ENCODE measurements at regions not wholly inside any gene's neighbourhood (a gene's known extent, or its start where the extent isn't known, plus 50 kb on each side); places are given as distances from the start of the nearest gene placed in this dataset.

DNA sequence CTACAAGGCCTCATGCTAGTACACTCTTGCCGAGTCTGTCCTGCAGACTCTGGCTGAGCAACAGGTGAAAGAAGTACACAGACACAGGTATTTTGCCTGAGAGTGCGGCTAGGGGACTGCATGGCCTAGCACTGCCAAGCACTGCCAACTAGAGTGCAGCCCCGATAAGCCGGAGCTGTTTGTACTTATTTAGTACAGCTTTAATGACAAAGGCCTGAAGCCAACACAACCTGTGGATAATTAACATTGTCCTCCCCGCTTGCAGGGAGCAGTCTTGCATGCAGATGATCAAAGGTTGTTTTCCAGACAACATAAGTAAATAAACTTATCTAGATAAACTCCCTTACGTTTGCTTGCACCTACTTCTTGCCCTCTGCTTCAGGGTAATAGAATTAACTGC is 63.7 kb upstream of the MMADHC start (continued):
- TF ChIP-seq TAF1 (IDR thresholded peaks at IDR 0.05; ENCODE audit: borderline replicate concordance, low read depth, low read length) = no peak

DNA sequence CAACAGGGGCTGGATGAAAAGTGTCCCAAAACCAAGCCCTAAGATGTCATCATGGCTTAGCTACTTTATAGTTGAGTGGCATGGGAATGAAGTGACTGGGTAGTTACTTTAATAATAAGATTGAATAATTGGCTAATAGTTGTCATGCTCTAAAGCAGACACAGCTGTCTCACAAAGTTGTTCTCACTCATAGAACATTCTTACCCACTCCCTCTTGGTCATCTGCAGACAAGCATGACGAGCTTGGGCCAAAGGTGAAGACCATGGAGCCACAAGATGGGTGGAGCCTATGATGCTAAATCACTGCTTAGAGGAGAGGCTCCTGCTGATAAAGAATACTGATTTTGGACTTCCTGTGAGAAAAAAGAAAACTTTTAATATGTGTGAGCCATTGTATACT is 62.4 kb upstream of the MMADHC start:
- POLR2A ChIA-PET = no interaction called here
- CTCF ChIA-PET = no interaction called here
- no peaks in the 10 kb centered on the region for H3K9me3 ChIP-seq
- H3K27ac ChIP-seq (ENCODE audit: low read depth in 2 of 2, low read length in 1 of 2) = peak overlapping the region; percentile 82 to 94; a peak in 2 of 4 replicates
- WGBS (ENCODE audit: low lambda C conversion rate) = 100% methylated on average over 1 of the region's 1 CpG
- no peaks in the 10 kb centered on the region for H3K79me2 ChIP-seq (ENCODE audit: insufficient read depth)
- H3K4me1 ChIP-seq (ENCODE audit: control insufficient read depth in 1 of 2, insufficient read depth in 2 of 2, low read depth in 1 of 2, low read length in 1 of 2) = peaks cover 0 to 19% of the 10 kb centered on the region in 2 experiments; a peak in 1 of 4 replicates
- H3K9me2 ChIP-seq = no peaks in the 10 kb centered on the region
- H3K27me3 ChIP-seq (ENCODE audit: insufficient read depth) = no peaks in the 10 kb centered on the region
- H3F3A ChIP-seq (replicated peaks; ENCODE audit: insufficient read depth) = peaks cover 34% of the 10 kb centered on the region
- DNase-seq = no peak
- TF ChIP-seq, protein P1, sequence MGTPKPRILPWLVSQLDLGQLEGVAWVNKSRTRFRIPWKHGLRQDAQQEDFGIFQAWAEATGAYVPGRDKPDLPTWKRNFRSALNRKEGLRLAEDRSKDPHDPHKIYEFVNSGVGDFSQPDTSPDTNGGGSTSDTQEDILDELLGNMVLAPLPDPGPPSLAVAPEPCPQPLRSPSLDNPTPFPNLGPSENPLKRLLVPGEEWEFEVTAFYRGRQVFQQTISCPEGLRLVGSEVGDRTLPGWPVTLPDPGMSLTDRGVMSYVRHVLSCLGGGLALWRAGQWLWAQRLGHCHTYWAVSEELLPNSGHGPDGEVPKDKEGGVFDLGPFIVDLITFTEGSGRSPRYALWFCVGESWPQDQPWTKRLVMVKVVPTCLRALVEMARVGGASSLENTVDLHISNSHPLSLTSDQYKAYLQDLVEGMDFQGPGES (IDR thresholded peaks at IDR 0.05; ENCODE audit: low read depth, low read length) = no peak
- H4K20me1 ChIP-seq (ENCODE audit: insufficient read depth) = no peaks in the 10 kb centered on the region
- H2AFZ ChIP-seq (ENCODE audit: low read depth) = no peak overlapping the region
- no peak overlapping the region for H3K9ac ChIP-seq
- H3K4me3 ChIP-seq (ENCODE audit: low read depth in 2 of 2, low read length in 1 of 2) = no peak overlapping the region
- H3K4me2 ChIP-seq = 0 out of 2 replicates have a peak overlapping the region, but pooled peaks have one; percentile 53
- H3K36me3 ChIP-seq (replicated peaks in 1 of 2; ENCODE audit: control insufficient read depth in 1 of 2, insufficient read depth in 2 of 2, low read length in 1 of 2) = no peaks in the 10 kb centered on the region

DNA sequence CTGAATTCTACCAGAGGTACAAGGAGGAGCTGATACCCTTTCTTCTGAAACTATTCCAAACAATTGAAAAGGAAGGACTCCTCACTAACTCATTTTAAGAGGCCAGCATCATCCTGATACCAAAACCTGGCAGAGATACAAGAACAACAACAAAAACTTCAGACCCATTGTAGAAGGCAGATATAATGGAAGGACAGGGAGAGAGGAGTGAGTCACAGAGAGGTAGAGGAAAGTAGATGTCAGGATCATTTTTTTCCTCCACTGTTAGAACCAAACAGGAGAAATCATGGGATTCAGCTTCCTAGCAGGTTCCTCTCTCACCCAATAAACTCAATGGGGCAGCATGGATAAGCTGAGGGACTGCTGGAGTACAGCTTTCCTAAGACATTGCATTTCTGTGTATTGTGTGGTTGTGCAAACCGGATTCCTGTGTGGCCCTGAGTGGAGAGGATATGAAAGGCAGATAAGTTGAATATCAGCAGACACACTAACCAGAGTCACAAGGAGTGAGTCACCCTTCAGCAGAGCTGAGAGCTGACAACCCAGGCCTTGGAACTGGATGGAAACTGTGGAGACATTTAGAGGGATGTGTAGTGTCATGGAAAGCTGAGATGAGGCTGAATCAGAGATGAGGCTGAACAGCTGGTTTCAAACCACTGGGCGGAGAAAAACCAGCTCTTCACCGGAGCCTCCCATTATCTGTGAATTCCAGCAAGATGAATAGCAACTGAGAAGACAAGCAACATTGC is 60.9 kb upstream of the MMADHC start:
- no peaks in the 10 kb centered on the region for H4K20me1 ChIP-seq (ENCODE audit: insufficient read depth)
- no peaks in the 10 kb centered on the region for H3K9me2 ChIP-seq
- WGBS (ENCODE audit: low lambda C conversion rate) = 2% methylated on average over 3 of the region's 3 CpGs
- DNase-seq = no peak
- peak overlapping the region; percentile 53 for H3K4me2 ChIP-seq
- peak overlapping the region; percentile 62 for H2AFZ ChIP-seq (ENCODE audit: low read depth)
- H3K4me3 ChIP-seq (ENCODE audit: low read depth in 2 of 2, low read length in 1 of 2) = peak overlapping the region in 1 of 2 experiments; percentile 18; a peak in 1 of 4 replicates
- H3K27ac ChIP-seq (ENCODE audit: low read depth in 2 of 2, low read length in 1 of 2) = peak overlapping the region; percentile 83 to 94
- peaks cover 34% of the 10 kb centered on the region for H3F3A ChIP-seq (replicated peaks; ENCODE audit: insufficient read depth)
- no peaks in the 10 kb centered on the region for H3K9me3 ChIP-seq
- CTCF ChIA-PET = interaction anchor here (0.8 kb wide), 1 partner anchor 10 kb away, joined by 4 read pairs; no protein-coding TSS in a partner anchor
- H3K36me3 ChIP-seq (replicated peaks in 1 of 2; ENCODE audit: control insufficient read depth in 1 of 2, insufficient read depth in 2 of 2, low read length in 1 of 2) = no peaks in the 10 kb centered on the region
- H3K27me3 ChIP-seq (ENCODE audit: insufficient read depth) = no peaks in the 10 kb centered on the region
- H3K4me1 ChIP-seq (ENCODE audit: control insufficient read depth in 1 of 2, insufficient read depth in 2 of 2, low read depth in 1 of 2, low read length in 1 of 2) = peaks cover 0 to 19% of the 10 kb centered on the region in 2 experiments; a peak in 1 of 4 replicates
- peak overlapping the region; percentile 47; the same call in 1 of the 2 replicates for H3K9ac ChIP-seq
- POLR2A ChIA-PET = no interaction called here
- H3K79me2 ChIP-seq (ENCODE audit: insufficient read depth) = no peaks in the 10 kb centered on the region
- TF ChIP-seq NRF1 (IDR thresholded peaks at IDR 0.05; ENCODE audit: low read depth, low read length) (no peak), GABPA (IDR thresholded peaks at IDR 0.05; ENCODE audit: low read depth) (no peak; the same call in 1 of the 2 replicates), GATA2 (CRISPR knock-in tag; IDR thresholded peaks at IDR 0.05) (no peak), TEAD4 (IDR thresholded peaks at IDR 0.05; ENCODE audit: borderline replicate concordance, insufficient read depth) (peak; percentile 80), CHD2 (IDR thresholded peaks at IDR 0.05; ENCODE audit: low read length, partially characterized antibody) (no peak), JUND (IDR thresholded peaks at IDR 0.05) (peak; percentile 96), POLR2AphosphoS5 (IDR thresholded peaks at IDR 0.05; ENCODE audit: low read depth, low read length) (peak; percentile 83; the same call in 1 of the 2 replicates), NFIC (IDR thresholded peaks at IDR 0.05; ENCODE audit: borderline replicate concordance) (peak; percentile 77), RFX5 (IDR thresholded peaks at IDR 0.05; ENCODE audit: low read length) (no peak), FOXM1 (IDR thresholded peaks at IDR 0.05; ENCODE audit: low read depth) (peak; percentile 75), TCF12 (IDR thresholded peaks at IDR 0.05) (peak; percentile 96), TAF1 (IDR thresholded peaks at IDR 0.05; ENCODE audit: borderline replicate concordance, low read depth, low read length) (peak; percentile 67; the same call in 1 of the 2 replicates), RCOR1 (IDR thresholded peaks at IDR 0.05; ENCODE audit: low read length) (no peak; the same call in 1 of the 2 replicates), MEF2A (IDR thresholded peaks at IDR 0.05; ENCODE audit: borderline replicate concordance, low read depth) (peak; percentile 52; the same call in 1 of the 2 replicates)
- TF ChIP-seq, protein P2, sequence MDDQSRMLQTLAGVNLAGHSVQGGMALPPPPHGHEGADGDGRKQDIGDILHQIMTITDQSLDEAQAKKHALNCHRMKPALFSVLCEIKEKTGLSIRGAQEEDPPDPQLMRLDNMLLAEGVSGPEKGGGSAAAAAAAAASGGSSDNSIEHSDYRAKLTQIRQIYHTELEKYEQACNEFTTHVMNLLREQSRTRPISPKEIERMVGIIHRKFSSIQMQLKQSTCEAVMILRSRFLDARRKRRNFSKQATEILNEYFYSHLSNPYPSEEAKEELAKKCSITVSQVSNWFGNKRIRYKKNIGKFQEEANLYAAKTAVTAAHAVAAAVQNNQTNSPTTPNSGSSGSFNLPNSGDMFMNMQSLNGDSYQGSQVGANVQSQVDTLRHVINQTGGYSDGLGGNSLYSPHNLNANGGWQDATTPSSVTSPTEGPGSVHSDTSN (IDR thresholded peaks at IDR 0.05) = peak; percentile 96
- TF ChIP-seq, protein P3, sequence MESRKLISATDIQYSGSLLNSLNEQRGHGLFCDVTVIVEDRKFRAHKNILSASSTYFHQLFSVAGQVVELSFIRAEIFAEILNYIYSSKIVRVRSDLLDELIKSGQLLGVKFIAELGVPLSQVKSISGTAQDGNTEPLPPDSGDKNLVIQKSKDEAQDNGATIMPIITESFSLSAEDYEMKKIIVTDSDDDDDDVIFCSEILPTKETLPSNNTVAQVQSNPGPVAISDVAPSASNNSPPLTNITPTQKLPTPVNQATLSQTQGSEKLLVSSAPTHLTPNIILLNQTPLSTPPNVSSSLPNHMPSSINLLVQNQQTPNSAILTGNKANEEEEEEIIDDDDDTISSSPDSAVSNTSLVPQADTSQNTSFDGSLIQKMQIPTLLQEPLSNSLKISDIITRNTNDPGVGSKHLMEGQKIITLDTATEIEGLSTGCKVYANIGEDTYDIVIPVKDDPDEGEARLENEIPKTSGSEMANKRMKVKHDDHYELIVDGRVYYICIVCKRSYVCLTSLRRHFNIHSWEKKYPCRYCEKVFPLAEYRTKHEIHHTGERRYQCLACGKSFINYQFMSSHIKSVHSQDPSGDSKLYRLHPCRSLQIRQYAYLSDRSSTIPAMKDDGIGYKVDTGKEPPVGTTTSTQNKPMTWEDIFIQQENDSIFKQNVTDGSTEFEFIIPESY (IDR thresholded peaks at IDR 0.05; ENCODE audit: borderline replicate concordance, low read depth) = no peak
- TF ChIP-seq, protein P4, sequence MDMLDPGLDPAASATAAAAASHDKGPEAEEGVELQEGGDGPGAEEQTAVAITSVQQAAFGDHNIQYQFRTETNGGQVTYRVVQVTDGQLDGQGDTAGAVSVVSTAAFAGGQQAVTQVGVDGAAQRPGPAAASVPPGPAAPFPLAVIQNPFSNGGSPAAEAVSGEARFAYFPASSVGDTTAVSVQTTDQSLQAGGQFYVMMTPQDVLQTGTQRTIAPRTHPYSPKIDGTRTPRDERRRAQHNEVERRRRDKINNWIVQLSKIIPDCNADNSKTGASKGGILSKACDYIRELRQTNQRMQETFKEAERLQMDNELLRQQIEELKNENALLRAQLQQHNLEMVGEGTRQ (IDR thresholded peaks at IDR 0.05; ENCODE audit: borderline replicate concordance, low read depth, low read length) = no peak
- TF ChIP-seq, protein P5, sequence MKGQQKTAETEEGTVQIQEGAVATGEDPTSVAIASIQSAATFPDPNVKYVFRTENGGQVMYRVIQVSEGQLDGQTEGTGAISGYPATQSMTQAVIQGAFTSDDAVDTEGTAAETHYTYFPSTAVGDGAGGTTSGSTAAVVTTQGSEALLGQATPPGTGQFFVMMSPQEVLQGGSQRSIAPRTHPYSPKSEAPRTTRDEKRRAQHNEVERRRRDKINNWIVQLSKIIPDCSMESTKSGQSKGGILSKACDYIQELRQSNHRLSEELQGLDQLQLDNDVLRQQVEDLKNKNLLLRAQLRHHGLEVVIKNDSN (IDR thresholded peaks at IDR 0.05; ENCODE audit: borderline replicate concordance, low read depth) = 0 out of 2 replicates have a peak, but pooled peaks have one; percentile 6
